Peyer's patch (tissue), 4 donors: ENCODE measurements at regions not wholly inside any gene's neighbourhood (a gene's known extent, or its start where the extent isn't known, plus 50 kb on each side); places are given as distances from the start of the nearest gene placed in this dataset.

Experiments used
- CTCF ChIP-seq, 6 experiments: fragments of 450-650 bp in 4 of 6; fragments of 200-600 bp in 2 of 6; sonication (generic) in 1 of 6; IDR thresholded peaks; one replicate each; pipeline ENCODE4 v1.5.1; 2017 to 2019; ENCODE audit warnings: antibody characterized with exemption in 6 of 6, mild to moderate bottlenecking in 3 of 6, moderate library complexity in 1 of 6
- POLR2A ChIP-seq, 2 donors: fragments of 450-650 bp; IDR thresholded peaks; one replicate each; pipeline ENCODE4 v1.5.1; 2017; ENCODE audit warnings: antibody characterized with exemption in 2 of 2, mild to moderate bottlenecking in 2 of 2, moderate library complexity in 2 of 2

GRCh38 chr5:103901885-103902284 lies 339.3 kb upstream of the NUDT12 start:
- TF ChIP-seq CTCF (IDR thresholded peaks at IDR 0.05) (no peak), POLR2A (IDR thresholded peaks at IDR 0.05) (no peak)
